ENCODE measurements at regions not wholly inside any gene's neighbourhood (a gene's known extent, or its start where the extent isn't known, plus 50 kb on each side); places are given as distances from the start of the nearest gene placed in this dataset.

DNA sequence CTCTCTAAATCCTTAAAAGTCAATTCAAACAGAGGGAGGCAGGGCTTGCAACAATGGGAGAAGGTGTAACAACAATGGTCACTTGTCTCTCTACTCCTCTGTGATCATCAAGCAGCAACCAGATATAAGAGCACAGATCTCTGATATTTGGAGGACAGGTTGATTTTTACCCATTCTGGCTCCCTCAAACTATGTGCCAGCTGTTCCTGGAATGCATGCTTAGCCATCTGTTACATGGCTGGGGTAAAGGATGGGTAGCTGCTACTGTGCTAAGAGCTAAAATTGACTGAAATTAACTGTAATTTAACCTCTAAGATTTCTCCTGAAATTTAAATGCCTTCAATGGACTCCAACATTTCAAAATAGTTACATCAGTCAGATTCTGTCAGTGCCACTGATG lies 1459.9 kb downstream of the PCDH7 start:
- DNase-seq, result no peak
- in situ Hi-C loops (cut with MboI), result no loop called here
- no peaks in the 10 kb centered on the region for H3K9me3 ChIP-seq (ENCODE audit: low read depth)
- no peaks in the 10 kb centered on the region for H4K20me1 ChIP-seq (ENCODE audit: insufficient read depth)
- H3K36me3 ChIP-seq (ENCODE audit: low read depth), result no peaks in the 10 kb centered on the region
- H3K4me2 ChIP-seq (ENCODE audit: unreplicated experiment), result no peak overlapping the region
- no peak overlapping the region for H3K27ac ChIP-seq
- no peak overlapping the region for H2AFZ ChIP-seq
- H3K4me3 ChIP-seq, result no peak overlapping the region
- no peaks in the 10 kb centered on the region for H3K4me1 ChIP-seq (ENCODE audit: insufficient read depth)
- H3F3A ChIP-seq (ENCODE audit: insufficient read depth), result no peaks in the 10 kb centered on the region
- H3K27me3 ChIP-seq (replicated peaks; ENCODE audit: insufficient read depth), result no peaks in the 10 kb centered on the region
- TF ChIP-seq EZH2 (IDR thresholded peaks at IDR 0.05; ENCODE audit: insufficient read depth, poor library complexity, severe bottlenecking) (no peak), EZH2phosphoT487 (IDR thresholded peaks at IDR 0.05; ENCODE audit: insufficient read depth, low read depth) (no peak)
- no peaks in the 10 kb centered on the region for H3K79me2 ChIP-seq (ENCODE audit: insufficient read depth)
- no peaks in the 10 kb centered on the region for H3K9me2 ChIP-seq (ENCODE audit: insufficient read depth)
- H3K9ac ChIP-seq, result no peak overlapping the region

DNA sequence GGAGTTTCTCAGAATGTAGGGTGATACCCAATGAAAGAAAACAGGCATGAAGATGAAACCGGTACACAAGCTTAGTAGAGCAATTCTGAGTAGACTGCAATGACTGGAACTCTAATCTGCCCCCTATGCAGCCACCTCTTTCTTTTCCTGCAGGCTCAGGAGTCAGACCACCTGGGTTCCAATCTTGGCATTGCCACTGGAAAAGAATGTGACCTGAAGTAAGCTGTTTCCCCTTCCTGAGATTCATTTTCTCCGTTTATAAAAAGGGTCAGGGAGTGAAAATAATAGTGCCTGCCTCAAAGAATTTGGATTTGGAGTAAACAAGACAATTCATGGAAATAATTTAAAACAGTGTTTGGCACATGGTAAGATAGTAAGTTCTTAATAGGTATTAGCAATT lies 1464.0 kb downstream of the PCDH7 start:
- Histone ChIP-seq H3K4me2 (ENCODE audit: unreplicated experiment) (no peak overlapping the region), H3K9me2 (ENCODE audit: insufficient read depth) (no peaks in the 10 kb centered on the region), H3K27me3 (replicated peaks; ENCODE audit: insufficient read depth) (no peaks in the 10 kb centered on the region), H3K79me2 (ENCODE audit: insufficient read depth) (no peaks in the 10 kb centered on the region), H3K9ac (no peak overlapping the region), H4K20me1 (ENCODE audit: insufficient read depth) (no peaks in the 10 kb centered on the region), H3K27ac (no peak overlapping the region), H3K9me3 (ENCODE audit: low read depth) (no peaks in the 10 kb centered on the region), H3K4me3 (no peak overlapping the region), H2AFZ (no peak overlapping the region), H3F3A (ENCODE audit: insufficient read depth) (no peaks in the 10 kb centered on the region), H3K4me1 (ENCODE audit: insufficient read depth) (no peaks in the 10 kb centered on the region), H3K36me3 (ENCODE audit: low read depth) (no peaks in the 10 kb centered on the region)
- WGBS, 2 experiments (ENCODE audit: low coverage in 1 of 2, low lambda C conversion rate in 2 of 2, missing lambda C conversion rate in 2 of 2), result 13 to 22% methylated on average over 2 of the region's 2 CpGs
- in situ Hi-C loops (cut with MboI), result no loop called here
- no peak for TF ChIP-seq EZH2phosphoT487 (IDR thresholded peaks at IDR 0.05; ENCODE audit: insufficient read depth, low read depth)
- TF ChIP-seq EZH2 (IDR thresholded peaks at IDR 0.05; ENCODE audit: insufficient read depth, poor library complexity, severe bottlenecking), result no peak
- DNase-seq, result no peak

DNA sequence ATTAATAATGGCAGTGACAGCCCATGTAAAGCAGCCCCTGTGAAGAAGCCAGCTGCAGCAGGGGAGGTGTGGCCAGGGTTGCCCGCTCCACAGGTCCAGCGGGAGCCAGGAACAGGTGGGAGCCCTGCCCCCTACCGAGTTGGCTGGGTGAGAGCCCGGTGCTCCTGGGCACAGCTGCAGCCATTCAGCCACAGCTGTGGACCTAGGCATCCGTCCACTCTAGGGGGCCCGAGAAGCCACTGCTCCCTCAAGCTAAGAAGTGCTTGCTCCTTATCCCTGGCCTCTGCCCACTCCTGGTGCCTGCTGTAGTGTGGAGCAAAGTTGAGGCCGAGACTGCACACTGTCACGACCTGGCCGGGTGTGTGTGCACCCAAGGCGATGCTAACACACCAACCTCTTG lies 1469.0 kb downstream of the PCDH7 start:
- WGBS, 2 experiments (ENCODE audit: low coverage in 1 of 2, low lambda C conversion rate in 2 of 2, missing lambda C conversion rate in 2 of 2), result 34 to 37% methylated on average over 9 to 10 of the region's 10 CpGs

DNA sequence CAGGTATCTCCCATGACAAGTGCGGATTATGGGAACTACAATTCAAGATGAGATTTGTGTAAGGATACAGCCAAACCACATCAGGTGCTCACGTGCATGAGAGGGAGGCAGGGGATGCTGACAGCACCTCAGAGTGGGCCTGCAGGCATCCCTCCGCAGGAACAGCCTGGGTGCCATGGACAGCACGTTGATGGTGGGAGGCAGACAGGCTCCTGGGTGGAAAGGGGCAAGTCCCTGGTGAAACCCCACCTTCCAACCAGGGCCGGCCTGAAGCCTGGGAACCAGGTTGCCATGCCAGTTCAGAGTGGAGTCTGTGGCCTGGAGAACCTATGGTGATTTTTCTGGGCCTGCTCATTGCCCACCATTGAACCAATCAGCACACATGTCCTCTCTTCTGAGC lies 1469.6 kb downstream of the PCDH7 start:
- no peak overlapping the region for H3K4me2 ChIP-seq (ENCODE audit: unreplicated experiment)
- no peaks in the 10 kb centered on the region for H3K36me3 ChIP-seq (ENCODE audit: low read depth)
- no peaks in the 10 kb centered on the region for H3K79me2 ChIP-seq (ENCODE audit: insufficient read depth)
- no peaks in the 10 kb centered on the region for H3F3A ChIP-seq (ENCODE audit: insufficient read depth)
- in situ Hi-C loops (cut with MboI), result no loop called here
- H3K9me2 ChIP-seq (ENCODE audit: insufficient read depth), result no peaks in the 10 kb centered on the region
- H2AFZ ChIP-seq, result no peak overlapping the region
- no peaks in the 10 kb centered on the region for H4K20me1 ChIP-seq (ENCODE audit: insufficient read depth)
- H3K9me3 ChIP-seq (ENCODE audit: low read depth), result no peaks in the 10 kb centered on the region
- no peaks in the 10 kb centered on the region for H3K27me3 ChIP-seq (replicated peaks; ENCODE audit: insufficient read depth)
- WGBS, 2 experiments (ENCODE audit: low coverage in 1 of 2, low lambda C conversion rate in 2 of 2, missing lambda C conversion rate in 2 of 2), result 30 to 33% methylated on average over 4 to 5 of the region's 5 CpGs
- H3K27ac ChIP-seq, result no peak overlapping the region
- DNase-seq, result no peak
- no peaks in the 10 kb centered on the region for H3K4me1 ChIP-seq (ENCODE audit: insufficient read depth)
- no peak overlapping the region for H3K4me3 ChIP-seq
- no peak for TF ChIP-seq EZH2phosphoT487 (IDR thresholded peaks at IDR 0.05; ENCODE audit: insufficient read depth, low read depth)
- TF ChIP-seq EZH2 (IDR thresholded peaks at IDR 0.05; ENCODE audit: insufficient read depth, poor library complexity, severe bottlenecking), result no peak
- H3K9ac ChIP-seq, result no peak overlapping the region

More for the DNA sequence above, 1469.0 kb downstream of the PCDH7 start:
- TF ChIP-seq EZH2 (IDR thresholded peaks at IDR 0.05; ENCODE audit: insufficient read depth, poor library complexity, severe bottlenecking), result no peak
- Histone ChIP-seq H3F3A (ENCODE audit: insufficient read depth) (no peaks in the 10 kb centered on the region), H3K27me3 (replicated peaks; ENCODE audit: insufficient read depth) (no peaks in the 10 kb centered on the region), H3K9me2 (ENCODE audit: insufficient read depth) (no peaks in the 10 kb centered on the region), H3K27ac (no peak overlapping the region), H4K20me1 (ENCODE audit: insufficient read depth) (no peaks in the 10 kb centered on the region), H3K9me3 (ENCODE audit: low read depth) (no peaks in the 10 kb centered on the region), H3K4me3 (no peak overlapping the region), H3K4me2 (ENCODE audit: unreplicated experiment) (no peak overlapping the region), H3K9ac (no peak overlapping the region), H3K4me1 (ENCODE audit: insufficient read depth) (no peaks in the 10 kb centered on the region), H3K79me2 (ENCODE audit: insufficient read depth) (no peaks in the 10 kb centered on the region), H3K36me3 (ENCODE audit: low read depth) (no peaks in the 10 kb centered on the region), H2AFZ (no peak overlapping the region)
- in situ Hi-C loops (cut with MboI), result no loop called here
- DNase-seq, result no peak

DNA sequence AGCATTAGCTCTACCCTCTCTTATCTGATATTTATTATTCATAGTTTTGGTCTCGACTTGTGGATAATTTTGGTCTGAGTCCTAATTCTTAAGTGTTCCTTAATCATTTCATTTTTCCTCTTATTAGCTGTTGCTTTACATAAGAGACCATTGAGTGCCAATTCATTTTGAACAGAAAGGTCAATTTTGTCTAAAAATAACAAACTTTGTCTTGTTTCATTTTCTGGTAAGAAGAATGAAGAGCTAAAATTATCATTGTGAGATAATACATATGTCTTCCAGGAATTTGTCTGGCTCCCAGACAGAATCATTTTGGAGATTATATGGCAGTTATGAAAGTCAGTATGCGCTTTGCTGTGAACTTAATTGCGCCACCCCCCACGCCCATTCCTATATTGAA lies 1471.8 kb downstream of the PCDH7 start:
- Histone ChIP-seq H3K4me1 (ENCODE audit: insufficient read depth) (no peaks in the 10 kb centered on the region), H3F3A (ENCODE audit: insufficient read depth) (no peaks in the 10 kb centered on the region), H2AFZ (no peak overlapping the region), H3K9ac (no peak overlapping the region), H3K4me3 (no peak overlapping the region), H3K27me3 (replicated peaks; ENCODE audit: insufficient read depth) (no peaks in the 10 kb centered on the region), H3K36me3 (ENCODE audit: low read depth) (no peaks in the 10 kb centered on the region), H3K9me2 (ENCODE audit: insufficient read depth) (no peaks in the 10 kb centered on the region), H3K9me3 (ENCODE audit: low read depth) (no peaks in the 10 kb centered on the region), H4K20me1 (ENCODE audit: insufficient read depth) (no peaks in the 10 kb centered on the region), H3K27ac (no peak overlapping the region), H3K4me2 (ENCODE audit: unreplicated experiment) (no peak overlapping the region), H3K79me2 (ENCODE audit: insufficient read depth) (no peaks in the 10 kb centered on the region)
- in situ Hi-C loops (cut with MboI), result no loop called here
- 7 to 11% methylated on average over 4 of the region's 4 CpGs for WGBS, 2 experiments (ENCODE audit: low coverage in 1 of 2, low lambda C conversion rate in 2 of 2, missing lambda C conversion rate in 2 of 2)
- TF ChIP-seq EZH2 (IDR thresholded peaks at IDR 0.05; ENCODE audit: insufficient read depth, poor library complexity, severe bottlenecking), result no peak
- TF ChIP-seq EZH2phosphoT487 (IDR thresholded peaks at IDR 0.05; ENCODE audit: insufficient read depth, low read depth), result no peak
- DNase-seq, result no peak
